Posterior cingulate gyrus (tissue), 11 donors: ENCODE measurements at regions not wholly inside any gene's neighbourhood (a gene's known extent, or its start where the extent isn't known, plus 50 kb on each side); places are given as distances from the start of the nearest gene placed in this dataset.
"Not testable (repeated sequence)": the region's sequence is repeated elsewhere in the genome, so short reads cannot be mapped to it uniquely, and the experiment has no call there.

ENCODE experiments used
- DNase-seq, 10 donors: peaks; one replicate each; pipeline versions ENCODE4 v3.0.0 to v3.0.0-alpha.2; 2020 to 2021; ENCODE audit warnings: mixed read lengths in 3 of 10
- intact Hi-C: fragments of 100-400 bp; cut with DNase I; formaldehyde crosslinking; loops from one replicate; pipeline ENCODE4 v1.15.1; 2023

DNA sequence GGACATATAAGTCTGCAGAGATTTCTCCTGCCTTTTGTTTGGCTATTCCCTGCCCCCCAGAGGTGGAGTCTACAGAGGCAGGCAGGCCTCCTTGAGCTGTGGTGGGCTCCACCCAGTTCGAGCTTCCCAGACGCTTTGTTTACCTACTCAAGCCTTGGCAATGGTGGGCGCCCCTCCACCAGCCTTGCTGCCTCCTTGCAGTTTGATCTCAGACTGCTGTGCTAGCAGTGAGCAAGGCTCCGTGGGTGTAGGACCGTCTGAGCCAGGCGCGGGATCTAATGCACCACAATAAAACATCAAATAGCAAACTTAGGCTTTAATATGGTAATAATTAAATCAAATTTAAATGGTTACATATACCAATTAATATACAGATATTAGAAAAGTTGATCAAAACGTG is 525.4 kb downstream of the RERGL start:
- intact Hi-C loops, result not testable (repeated sequence)
- peak in 2 of 10 donors; percentile 26 to 35 for DNase-seq

DNA sequence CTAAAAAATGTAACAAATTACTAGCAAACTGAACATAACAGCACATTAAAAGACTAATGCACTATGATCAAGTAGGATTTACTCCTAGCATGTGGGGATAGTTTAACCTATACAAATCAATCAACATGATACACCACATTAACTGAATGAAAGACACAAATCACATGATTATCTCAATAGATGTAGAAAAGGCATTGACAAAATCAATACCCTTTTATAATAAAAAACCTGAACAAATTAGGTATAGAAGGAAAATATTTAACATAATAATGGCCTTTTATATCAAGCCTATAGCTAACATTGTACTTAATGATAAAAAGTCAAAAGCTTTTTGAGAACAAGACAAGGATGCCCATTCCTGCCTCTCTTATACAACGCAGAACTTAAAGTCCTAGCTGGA is 540.0 kb downstream of the RERGL start:
- no peak for DNase-seq
- intact Hi-C loops, result no loop called here

DNA sequence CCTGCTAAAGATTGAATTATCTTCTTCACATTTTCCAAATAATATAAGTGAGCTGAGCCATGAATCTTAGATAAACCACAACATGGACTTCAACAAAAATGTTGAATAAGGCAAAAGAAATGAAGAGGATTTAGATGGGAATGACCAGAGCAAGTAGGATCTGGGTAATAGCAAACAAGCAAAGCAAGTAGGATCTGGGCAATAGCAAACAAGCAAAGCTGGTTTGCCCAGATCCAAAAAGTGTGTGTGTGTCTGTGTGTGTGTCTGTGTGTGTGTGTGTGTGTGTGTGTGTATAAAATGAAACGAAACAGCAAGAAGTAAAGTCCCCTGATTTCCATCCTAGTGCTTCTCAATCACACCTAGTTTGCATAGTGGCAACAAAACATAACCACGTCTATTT is 549.1 kb downstream of the RERGL start:
- intact Hi-C loops, result no loop called here
- no peak for DNase-seq

DNA sequence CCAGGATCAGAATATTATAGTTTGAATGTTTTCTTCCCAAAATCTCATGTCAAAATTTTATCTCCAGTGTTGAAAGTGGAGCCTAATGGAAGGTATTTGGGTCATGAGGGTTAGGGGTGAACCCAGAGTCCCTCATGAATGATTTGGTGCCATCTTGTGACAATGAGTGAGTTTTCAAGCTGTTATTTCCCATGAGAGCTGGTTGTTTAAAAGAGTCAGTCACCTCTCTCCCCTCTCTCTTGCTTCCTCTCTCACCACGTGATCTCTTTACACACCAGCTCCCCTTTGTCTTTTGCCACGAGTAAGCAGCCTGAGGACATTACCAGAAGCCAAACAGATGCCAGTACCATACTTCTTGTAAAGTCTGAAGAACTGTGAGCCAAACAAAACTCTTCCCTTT is 561.6 kb downstream of the RERGL start:
- DNase-seq, result no peak
- intact Hi-C loops, result no loop called here

DNA sequence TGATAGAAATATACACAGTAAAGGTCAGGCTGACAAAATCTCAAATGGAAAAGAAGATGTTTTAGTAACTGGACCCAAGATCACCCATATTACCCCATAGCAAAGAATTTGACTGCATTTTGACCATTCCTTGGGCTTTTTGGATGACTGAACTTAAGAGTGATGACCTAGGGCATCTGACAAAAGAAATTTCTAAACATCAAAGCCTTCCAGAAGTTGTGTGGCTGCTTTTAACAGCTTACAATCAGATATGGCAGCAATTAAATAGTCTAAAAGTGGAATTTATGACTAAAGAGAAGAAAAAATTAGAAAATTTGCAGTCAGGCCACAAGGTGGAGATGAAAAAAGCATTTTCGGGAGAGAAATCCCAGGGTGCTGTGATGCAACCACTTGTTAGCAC is 563.0 kb downstream of the RERGL start:
- intact Hi-C loops, result no loop called here
- no peak for DNase-seq

DNA sequence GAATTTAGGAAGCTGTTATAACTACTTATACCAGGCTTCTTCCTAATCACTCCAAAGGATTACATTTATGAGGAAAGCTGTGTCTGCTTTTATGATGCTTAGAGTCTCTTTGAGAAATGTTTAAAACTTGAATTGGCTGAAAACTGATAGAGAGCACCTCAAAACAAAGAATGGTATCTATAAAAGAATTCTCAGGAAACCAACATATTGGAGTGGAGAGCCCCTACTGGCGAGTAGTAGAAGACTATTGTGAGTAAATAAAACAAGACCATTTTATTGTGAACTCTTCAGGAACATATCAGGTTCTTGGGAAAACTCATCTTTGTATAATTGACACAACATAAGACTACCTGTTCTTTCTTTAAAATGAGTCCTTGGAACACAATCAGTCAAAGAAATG is 578.6 kb downstream of the RERGL start:
- no peak for DNase-seq
- intact Hi-C loops, result no loop called here

DNA sequence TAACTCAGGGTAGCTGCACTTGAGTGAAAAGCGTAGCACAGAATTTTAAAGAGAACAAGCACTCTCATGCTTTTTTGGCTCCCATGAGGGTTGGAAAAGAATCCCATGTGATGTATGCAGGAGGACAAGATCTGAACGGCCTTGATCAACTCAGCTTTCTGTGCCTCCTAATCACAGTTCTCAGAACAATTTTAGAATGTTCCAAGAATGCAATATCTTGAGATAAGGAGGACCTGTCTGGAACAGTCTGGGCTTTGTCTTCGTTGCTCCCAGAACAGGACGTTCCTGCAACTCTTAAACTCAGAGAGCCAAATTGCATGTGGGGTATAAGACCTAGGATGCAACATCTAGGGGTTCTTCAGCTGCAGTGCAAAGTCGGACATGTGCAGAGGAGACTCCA is 582.7 kb downstream of the RERGL start:
- intact Hi-C loops, result no loop called here
- DNase-seq, result no peak

DNA sequence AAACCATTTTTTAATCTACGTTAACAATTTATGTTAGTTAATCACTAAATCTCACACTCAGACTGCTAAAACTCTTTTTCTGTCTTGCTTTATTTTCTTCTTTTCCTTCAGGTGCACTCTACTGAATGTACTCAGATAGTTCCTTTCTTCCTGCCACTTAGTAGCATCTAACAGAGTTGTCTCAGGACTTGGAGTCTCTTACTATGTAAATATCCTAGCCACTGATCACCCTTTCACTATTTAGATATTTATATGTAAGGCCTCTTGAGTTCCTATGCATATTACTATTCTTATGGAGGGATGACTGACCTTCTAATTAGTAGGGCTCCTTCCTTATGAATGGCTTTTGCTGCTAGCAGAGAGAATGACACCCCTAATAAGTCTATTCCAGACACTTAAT is 586.3 kb downstream of the RERGL start:
- DNase-seq, result no peak

DNA sequence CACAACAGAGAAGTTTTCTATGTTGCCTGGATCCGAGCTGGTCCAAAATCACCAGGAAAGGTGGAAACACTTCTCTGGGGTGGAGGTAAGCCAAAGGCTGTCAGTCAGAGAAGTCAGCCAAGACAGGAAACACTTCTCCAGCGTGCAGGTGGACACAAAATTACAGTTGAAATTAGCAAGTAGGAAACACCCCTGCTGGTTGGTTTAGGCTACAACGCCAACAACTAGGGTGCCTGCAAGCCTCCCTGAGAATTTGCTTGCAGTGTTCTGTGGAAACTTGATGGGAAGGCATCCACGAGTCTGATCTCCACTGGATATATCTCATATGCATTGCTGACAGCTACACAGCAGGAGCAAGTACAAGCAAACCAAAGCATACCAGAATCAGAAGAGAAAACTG is 600.5 kb downstream of the RERGL start:
- DNase-seq, result no peak
- intact Hi-C loops, result no loop called here

More for the DNA sequence above, 586.3 kb downstream of the RERGL start:
- intact Hi-C loops, result no loop called here

DNA sequence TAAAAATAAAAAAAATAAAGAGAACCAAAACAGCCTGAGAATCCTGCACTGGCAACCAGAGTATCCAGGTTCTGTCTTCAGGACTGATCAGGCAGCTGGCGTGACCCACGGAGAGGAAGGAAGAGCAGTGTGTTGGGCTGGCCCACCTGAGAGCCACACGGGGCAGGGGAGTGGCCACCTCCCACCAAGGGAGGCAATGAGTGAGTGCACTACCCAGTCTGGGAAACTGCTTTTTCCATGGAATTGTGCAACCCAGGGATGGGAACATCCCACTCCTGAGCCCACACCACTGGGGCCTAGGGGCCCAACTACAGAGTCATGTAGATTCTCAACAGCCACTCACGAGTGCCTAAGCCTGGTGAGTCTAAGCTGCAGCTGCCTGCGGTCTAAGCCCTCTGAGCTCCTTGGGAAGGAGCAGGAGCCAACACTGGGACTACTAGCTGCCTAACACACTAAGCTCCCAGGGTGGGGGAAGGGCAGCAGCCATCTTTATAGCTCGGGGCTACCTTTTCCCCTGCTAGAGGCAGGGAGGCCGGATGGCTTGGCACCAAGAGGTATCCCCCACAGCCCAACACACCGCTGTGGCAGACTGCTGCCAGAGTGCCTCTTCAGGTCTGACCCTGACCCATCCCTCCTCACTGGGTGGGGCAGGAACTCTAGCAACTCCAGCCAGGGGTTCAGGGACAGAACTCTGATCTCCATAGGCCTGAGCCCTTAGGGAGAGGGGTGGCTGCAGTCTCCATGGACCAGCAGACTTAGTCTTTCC is 610.9 kb downstream of the RERGL start:
- intact Hi-C loops, result no loop called here
- DNase-seq, result no peak

DNA sequence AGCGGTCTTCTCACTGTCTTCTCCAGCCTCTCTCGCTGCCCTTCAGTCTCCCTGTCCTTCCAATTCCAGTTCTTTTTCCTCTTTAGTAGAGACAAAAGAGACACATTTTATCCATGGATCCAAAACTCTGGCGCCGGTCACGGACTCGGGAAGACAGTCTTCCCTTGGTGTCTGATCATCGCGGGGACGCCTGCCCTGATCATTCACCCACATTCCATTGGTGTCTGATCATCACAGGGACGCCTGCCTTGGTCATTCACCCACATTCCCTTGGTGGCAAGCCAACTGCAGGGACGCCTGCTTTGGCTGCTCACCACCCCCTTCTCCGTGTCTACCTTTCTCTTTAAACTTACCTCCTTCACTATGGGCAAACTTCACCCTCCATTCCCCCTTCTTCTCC is 619.5 kb downstream of the RERGL start:
- DNase-seq, result peak in 1 of 10 donors; percentile 72
- intact Hi-C loops, result no loop called here

DNA sequence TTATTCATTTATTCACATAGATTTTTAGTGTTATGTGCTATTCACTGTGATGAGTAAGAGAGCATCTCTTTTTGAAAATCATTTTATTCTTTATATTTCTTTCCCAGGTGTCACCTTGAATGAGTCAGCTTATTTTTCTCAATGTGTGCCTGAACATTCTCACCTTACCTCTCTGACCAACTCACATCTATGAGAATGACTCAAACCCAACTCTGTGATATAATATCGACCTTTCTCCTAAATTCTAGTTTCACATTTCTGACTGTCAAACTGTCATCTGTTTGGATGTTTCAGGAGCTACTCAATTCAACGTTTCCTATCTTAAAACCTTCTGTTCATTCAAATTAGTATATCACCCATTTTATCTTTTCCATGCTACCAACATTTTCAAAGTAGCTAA is 630.8 kb downstream of the RERGL start:
- DNase-seq, result no peak
- intact Hi-C loops, result no loop called here

DNA sequence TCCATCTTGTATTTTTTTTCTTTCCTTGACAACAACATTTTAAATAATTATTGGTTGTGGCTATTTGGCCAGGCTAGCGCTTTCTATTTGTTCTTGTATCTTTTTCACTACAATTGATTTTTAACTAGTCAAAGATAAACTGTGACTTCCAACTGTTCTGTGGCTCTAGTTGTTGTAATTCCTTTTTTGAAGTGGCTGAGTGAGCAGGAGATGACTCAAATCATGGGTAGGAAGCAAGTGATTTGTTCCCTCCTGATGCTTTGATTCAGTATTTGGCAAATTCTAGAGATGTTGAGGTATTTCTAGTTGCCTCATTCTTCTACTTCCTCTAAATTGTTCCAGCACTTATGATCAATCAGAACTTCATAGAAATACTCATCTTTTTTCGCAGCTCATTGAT is 633.5 kb downstream of the RERGL start:
- no peak for DNase-seq
- intact Hi-C loops, result no loop called here

DNA sequence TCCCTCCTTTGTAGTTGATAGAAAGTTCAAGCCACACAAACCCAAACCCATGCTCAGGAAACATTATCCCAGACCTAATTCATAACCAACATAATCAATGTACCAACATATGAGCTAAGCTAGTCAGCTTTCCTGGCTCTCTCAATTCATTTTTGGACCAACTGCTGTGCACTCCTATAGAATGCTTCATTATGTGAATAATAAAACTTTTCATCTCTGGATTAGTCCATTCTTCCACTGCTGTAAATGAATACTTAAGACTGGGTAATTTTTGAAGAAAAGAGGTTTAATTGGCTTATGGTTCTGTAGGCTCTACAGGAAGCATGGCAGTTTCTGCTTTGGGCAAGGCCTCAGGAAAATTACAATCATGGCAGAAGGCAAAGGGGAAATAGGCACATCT is 651.9 kb downstream of the RERGL start:
- no peak for DNase-seq
- intact Hi-C loops, result no loop called here

DNA sequence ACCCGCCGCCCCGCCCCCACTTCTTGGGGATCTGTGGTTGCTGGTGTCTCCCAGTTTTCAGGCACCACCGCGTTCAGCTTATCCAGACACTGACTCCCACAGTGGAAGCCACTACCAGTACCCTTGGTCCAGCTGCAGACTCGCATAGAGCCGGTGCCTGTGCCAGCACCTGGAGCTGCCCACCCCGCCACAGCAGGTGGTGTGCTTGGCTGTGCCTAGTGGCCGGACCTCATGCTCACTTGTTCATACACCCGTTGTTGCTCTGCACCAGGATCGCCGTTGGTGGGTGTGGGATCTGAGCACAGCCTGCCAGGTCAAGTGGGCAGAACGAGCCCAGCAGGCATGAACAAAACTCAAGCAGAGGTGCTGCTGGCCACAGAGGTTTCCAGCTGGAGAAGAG is 673.2 kb downstream of the RERGL start:
- intact Hi-C loops, result no loop called here
- peak in 3 of 10 donors; percentile 47 to 72 (median 63) for DNase-seq

DNA sequence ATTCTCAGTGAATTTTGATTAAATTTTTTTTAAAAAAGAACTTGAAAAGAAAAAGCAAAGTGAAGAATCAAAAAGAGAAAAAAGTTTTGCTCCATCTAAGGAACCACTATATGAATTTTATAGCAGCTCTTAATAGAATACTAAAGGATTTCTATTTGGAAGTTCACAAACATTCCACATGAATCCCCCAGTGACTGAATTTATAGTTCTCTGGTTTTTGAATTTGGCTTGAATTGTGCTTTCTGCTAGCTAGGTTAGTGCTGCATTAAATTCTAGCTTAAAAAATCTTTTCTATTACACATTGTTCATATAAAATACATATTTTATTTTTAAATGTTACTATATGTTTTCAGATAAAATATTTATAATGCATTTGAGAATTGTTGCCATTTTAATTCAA is 675.4 kb downstream of the RERGL start:
- no peak for DNase-seq
- intact Hi-C loops, result no loop called here

DNA sequence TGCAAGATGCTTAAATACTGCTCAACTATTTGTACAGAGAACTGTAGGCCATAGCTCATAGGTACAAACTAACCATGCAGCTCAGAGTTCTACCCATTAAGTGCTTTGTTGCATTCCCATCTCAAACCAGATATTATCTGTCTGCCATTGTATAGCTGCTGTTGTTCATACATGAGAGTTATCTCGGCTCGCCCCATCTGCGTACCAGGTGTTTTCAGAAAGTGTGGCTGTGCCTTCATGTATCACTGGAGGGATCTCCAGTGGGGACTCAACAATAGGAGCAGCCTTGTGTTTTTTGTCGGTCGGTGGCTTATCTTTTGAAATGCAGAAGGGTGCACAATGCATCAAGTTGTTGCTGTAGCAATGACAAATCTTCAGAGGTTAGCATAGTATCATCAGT is 678.3 kb downstream of the RERGL start:
- DNase-seq, result peak in 1 of 10 donors; percentile 54
- intact Hi-C loops, result no loop called here

DNA sequence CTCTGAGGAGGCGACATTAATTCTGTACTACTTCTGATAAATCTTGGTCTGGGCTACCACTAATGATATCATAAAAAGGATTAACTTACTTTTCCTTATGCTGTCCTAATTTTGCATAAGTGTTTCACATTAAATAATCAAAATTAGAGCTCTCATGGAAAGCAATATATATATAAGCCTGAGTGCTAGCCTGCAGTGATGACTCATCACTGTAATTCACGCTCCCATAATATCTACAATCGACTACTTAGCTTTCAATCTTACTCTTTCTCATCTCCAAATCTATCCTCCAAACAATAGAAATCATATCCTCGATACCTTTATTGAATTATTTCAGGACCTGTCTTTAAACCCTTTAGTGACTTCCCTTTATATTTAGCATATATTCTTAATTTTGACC is 701.3 kb downstream of the RERGL start:
- DNase-seq, result no peak
- intact Hi-C loops, result no loop called here

DNA sequence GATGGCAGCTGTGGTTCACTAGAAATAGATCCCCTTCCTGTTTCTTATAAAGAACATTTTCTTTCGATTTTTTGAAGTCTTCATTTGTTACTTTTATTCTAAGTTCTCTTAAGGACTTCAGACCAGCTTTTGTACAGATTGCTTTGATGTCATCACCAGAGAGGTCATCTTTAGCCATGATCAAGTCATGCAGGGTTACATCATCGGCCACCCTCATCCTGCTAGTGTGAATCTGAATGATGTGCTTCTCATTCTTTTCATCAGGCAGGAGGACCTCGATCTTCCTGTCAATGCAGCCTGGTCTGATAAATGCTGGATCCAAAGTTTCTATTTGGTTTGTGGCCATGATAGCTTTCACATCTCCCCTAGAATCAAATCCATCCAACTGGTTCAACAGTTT is 706.7 kb downstream of the RERGL start:
- DNase-seq, result no peak
- intact Hi-C loops, result no loop called here

DNA sequence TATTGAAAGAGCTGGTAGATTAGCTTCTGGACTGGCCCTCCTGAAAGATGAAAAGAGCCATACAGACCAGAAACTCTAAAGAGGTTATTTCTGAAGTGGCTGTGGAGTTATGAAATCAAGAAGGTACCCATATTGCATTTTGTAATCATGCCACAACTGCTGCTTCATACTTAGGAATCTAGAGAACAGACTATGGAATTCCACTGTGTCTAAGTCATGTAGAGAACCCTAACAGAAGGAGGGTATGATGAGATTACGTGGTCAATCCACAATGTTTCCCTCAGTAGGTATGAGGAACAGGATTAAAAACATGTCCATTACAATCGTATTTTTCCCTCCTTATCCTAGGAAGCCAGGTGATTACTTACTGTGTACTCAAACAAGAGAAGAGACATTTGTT is 708.8 kb downstream of the RERGL start:
- intact Hi-C loops, result no loop called here
- no peak for DNase-seq

DNA sequence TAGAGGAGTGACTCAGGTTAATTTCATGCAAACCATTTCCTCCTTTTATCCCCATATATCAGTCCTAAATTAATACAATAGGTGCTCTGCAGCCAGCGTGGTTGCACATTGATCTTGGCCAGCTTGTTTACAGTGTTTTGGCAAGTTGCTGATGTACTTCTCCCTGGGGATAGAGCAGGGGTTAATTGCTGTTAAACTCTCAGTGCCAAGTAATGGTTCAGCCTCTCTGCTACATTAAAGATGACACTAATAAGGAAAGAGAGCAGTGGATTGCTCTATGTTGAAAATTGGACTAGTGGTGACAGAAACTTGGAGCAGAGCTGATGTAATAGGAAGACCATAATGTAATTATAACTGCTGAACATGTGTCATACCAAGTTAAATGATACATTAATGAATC is 717.5 kb downstream of the RERGL start:
- intact Hi-C loops, result no loop called here

DNA sequence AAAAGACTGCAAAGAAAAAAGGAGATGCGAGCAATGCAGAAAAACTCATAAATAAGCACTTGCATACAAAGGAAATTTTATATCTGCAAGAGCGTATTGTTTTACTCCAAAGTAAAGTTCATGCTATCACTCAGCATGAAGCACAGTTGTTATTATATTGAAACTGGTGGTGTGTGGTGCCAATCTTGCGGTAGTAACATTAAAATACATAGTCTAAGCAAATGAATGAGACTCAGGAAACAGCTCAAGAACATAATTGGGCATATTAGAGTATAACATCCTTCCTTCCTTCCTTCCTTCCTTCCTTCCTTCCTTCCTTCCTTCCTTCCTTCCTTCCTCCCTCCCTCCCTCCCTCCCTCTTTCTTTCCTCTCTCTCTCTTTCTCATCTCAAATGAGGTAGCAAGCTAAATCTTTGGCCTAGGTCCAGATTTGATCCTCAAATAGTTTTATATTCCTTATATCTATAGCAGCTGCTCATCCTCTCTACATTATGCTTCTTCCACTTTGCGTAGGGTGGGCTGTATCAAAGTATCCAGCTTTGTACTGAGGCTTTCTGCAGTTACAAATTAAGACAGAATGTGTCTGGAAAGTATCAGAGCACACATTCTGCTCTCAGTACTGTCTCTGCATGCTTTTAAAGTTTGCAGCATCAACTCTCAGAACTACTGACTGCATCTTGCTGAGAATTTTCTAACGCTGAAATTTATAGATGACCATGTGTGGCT is 718.3 kb downstream of the RERGL start:
- DNase-seq, result no peak
- intact Hi-C loops, result no loop called here

More for the DNA sequence above, 717.5 kb downstream of the RERGL start:
- DNase-seq, result no peak
